GM21576 (cell line): ENCODE measurements at regions not wholly inside any gene's neighbourhood (a gene's known extent, or its start where the extent isn't known, plus 50 kb on each side); places are given as distances from the start of the nearest gene placed in this dataset.
"Not testable (repeated sequence)": the region's sequence is repeated elsewhere in the genome, so short reads cannot be mapped to it uniquely, and the experiment has no call there.

Experiments used
- ATAC-seq: cut with Tn5 transposase; IDR thresholded peaks from one replicate; pipeline ENCODE4 v1.9.1; 2021; ENCODE audit warnings: mild to moderate bottlenecking, moderate library complexity; ENCODE audit not compliant: unreplicated experiment

- not testable (repeated sequence) for ATAC-seq
Observed at GRCh38 chr17:20840987-20841865, 201.6 kb downstream of the USP22 start.

- not testable (repeated sequence) for ATAC-seq
Observed at GRCh38 chr17:20842012-20842411, 200.8 kb downstream of the USP22 start.

GRCh38 chr17:20843261-20843660 is 199.6 kb downstream of the USP22 start:
- not testable (repeated sequence) for ATAC-seq

- not testable (repeated sequence) for ATAC-seq
Observed at GRCh38 chr17:20843799-20844553, 198.8 kb downstream of the USP22 start.

- not testable (repeated sequence) for ATAC-seq
Observed at GRCh38 chr17:20848869-20849443, 193.9 kb downstream of the USP22 start.

GRCh38 chr17:20851591-20852238 is 191.1 kb downstream of the USP22 start:
- not testable (repeated sequence) for ATAC-seq

- ATAC-seq: no peak
Observed at GRCh38 chr17:20852239-20852989, 190.4 kb downstream of the USP22 start.

- no peak for ATAC-seq
Observed at GRCh38 chr17:20852990-20853370, 189.8 kb downstream of the USP22 start.

GRCh38 chr17:20855910-20856470 is 186.8 kb downstream of the USP22 start:
- ATAC-seq: not testable (repeated sequence)

- ATAC-seq: not testable (repeated sequence)
Observed at GRCh38 chr17:20866444-20867209, 176.2 kb downstream of the USP22 start.

GRCh38 chr17:20867436-20867937 is 175.3 kb downstream of the USP22 start:
- not testable (repeated sequence) for ATAC-seq

- not testable (repeated sequence) for ATAC-seq
Observed at GRCh38 chr17:20867938-20868661, 174.7 kb downstream of the USP22 start.

- ATAC-seq: not testable (repeated sequence)
Observed at GRCh38 chr17:20868662-20869007, 174.2 kb downstream of the USP22 start.

GRCh38 chr17:20873173-20873572 is 169.6 kb downstream of the USP22 start:
- not testable (repeated sequence) for ATAC-seq

GRCh38 chr17:20873688-20874328 is 169.0 kb downstream of the USP22 start:
- not testable (repeated sequence) for ATAC-seq

GRCh38 chr17:20877384-20877783 is 165.4 kb downstream of the USP22 start:
- ATAC-seq: not testable (repeated sequence)

GRCh38 chr17:20890338-20890737 is 152.5 kb downstream of the USP22 start:
- ATAC-seq: no peak

- ATAC-seq: not testable (repeated sequence)
Observed at GRCh38 chr17:20895426-20895825, 147.4 kb downstream of the USP22 start.
